ENCODE measurements at regions not wholly inside any gene's neighbourhood (a gene's known extent, or its start where the extent isn't known, plus 50 kb on each side); places are given as distances from the start of the nearest gene placed in this dataset.

DNA sequence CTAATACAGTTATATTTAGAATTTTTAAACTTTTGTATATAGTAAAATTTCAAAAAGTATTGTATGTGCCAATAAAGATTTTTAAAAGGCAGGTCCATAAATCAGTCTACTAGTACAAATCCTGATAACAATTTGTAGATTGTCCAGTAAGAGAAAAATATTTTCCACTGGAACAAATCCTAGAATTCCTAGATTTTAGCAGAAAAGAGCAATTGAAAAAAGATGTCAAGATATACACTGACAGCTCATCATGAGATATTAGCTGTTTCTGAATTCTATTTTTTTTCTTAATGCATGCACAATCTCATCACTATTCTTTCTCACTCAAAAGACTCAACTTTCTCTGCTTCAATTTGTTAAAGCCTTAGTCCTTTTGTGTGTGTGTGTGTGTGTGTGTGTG, 289.2 kb upstream of the MAD2L1 start:
- no peak overlapping the region for H3K4me3 ChIP-seq
- in situ Hi-C loops (cut with MboI; ENCODE audit: low pct_unique_long_range_greater_than_20kb in 2 of 9, low sequenced_read_pairs in 9 of 9, unreplicated experiment in 9 of 9), result no loop called here
- ATAC-seq (replicated peaks in 6 of 8), result no peak
- no peak overlapping the region for H3K27ac ChIP-seq
- H3K4me1 ChIP-seq (replicated peaks in 1 of 2), result peaks cover 6% of the 10 kb centered on the region in 2 donors

DNA sequence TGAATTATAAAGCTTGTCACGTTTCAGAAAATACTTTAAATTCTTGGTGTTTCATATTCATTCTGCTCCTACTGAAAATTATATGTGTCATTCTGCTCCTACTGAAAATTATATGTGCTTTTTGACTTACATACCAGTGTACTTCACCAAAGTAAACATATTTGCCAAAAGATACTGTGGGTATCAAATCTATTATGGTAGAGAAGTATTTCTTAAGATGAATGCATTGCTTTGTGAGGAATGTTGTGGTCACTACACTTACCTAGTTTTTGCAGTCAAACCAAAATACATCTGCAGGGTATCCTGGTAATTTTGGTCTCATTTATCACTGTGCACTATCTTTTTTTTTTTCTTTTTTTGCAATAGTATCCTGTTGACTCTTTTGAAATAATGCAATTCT, 287.7 kb upstream of the MAD2L1 start:
- in situ Hi-C loops (cut with MboI; ENCODE audit: low pct_unique_long_range_greater_than_20kb in 2 of 9, low sequenced_read_pairs in 9 of 9, unreplicated experiment in 9 of 9), result no loop called here
- ATAC-seq (replicated peaks in 6 of 8), result no peak
- H3K4me1 ChIP-seq (replicated peaks in 1 of 2), result peaks cover 6% of the 10 kb centered on the region in 2 donors
- no peak overlapping the region for H3K4me3 ChIP-seq
- WGBS, 10 experiments, result 0 to 88% (median 58%) methylated on average over 1 of the region's 1 CpG; no CpG with 5 or more reads in 2 of the 10 experiments
- no peak overlapping the region for H3K27ac ChIP-seq

DNA sequence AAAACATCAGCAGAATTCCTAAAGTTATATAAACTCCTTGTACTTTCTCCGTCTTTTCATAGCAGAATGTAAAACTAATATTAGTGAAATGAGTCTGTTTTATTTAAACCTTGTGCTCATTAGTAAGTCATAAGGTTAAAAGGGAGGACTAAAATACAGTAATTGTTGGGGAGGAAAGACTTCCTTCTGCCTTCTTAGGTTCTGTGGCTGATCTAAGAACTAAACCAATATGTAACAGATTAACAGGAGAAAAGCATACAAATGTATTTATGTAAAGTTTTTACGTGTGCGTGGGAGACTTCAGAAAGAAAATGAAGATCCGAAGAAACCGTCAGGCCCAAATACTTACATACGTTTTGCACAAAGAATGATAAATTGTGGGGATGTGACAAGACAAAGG, 286.6 kb upstream of the MAD2L1 start:
- in situ Hi-C loops (cut with MboI; ENCODE audit: low pct_unique_long_range_greater_than_20kb in 2 of 9, low sequenced_read_pairs in 9 of 9, unreplicated experiment in 9 of 9), result no loop called here
- 24 to 86% (median 62%) methylated on average over 1 to 6 of the region's 6 CpGs for WGBS, 10 experiments
- no peak overlapping the region for H3K27ac ChIP-seq
- peaks cover 6% of the 10 kb centered on the region in 2 donors for H3K4me1 ChIP-seq (replicated peaks in 1 of 2)
- H3K4me3 ChIP-seq, result no peak overlapping the region
- no peak for ATAC-seq (replicated peaks in 6 of 8)

DNA sequence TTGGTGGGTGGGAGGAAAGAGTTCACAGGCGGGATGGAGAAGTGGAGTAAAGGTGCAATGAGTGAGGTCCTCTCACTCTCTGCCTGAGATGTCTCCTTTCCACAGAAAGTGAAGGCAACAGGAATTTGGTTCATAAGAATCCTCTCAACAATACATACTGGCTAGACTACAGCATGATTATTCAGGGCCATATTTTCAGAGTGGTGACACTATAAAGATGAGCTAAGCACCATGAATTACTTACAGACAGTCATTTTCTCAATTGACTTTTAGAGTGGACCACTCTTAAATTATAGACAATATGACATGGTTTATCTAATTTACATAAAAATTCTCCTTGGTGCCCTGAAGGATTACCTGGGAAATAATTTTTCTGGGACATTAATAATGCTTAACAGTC, 286.1 kb upstream of the MAD2L1 start:
- ATAC-seq (replicated peaks in 6 of 8), result peak in 3 of 8 experiments; percentile 69 to 95 (median 74)
- WGBS, 10 experiments, result 38 to 100% (median 100%) methylated on average over 1 of the region's 1 CpG; no CpG with 5 or more reads in 7 of the 10 experiments
- in situ Hi-C loops (cut with MboI; ENCODE audit: low pct_unique_long_range_greater_than_20kb in 2 of 9, low sequenced_read_pairs in 9 of 9, unreplicated experiment in 9 of 9), result no loop called here
- Histone ChIP-seq H3K4me3 (no peak overlapping the region), H3K4me1 (replicated peaks in 1 of 2) (peaks cover 6% of the 10 kb centered on the region in 2 donors), H3K27ac (no peak overlapping the region)

DNA sequence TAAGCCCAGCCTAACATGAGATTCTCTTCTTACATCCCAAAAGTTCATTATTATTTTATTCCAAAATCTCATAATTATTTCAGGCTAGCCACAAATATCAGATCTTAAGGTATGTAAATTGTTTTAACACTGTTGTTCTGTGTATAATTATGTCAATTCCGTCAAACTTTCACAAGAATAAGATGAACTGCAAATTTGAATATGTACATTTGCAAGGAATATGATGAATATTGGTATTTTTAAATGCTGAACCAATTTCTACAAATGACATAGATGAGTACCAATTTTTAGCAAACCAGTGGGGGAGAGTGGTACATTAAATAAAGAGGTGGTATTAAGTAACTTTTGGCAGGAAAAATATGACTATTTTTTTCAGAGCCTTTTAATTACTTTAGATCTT, 282.3 kb upstream of the MAD2L1 start:
- Histone ChIP-seq H3K4me3 (no peak overlapping the region), H3K4me1 (replicated peaks in 1 of 2) (peaks cover 6% of the 10 kb centered on the region in 2 donors), H3K27ac (no peak overlapping the region)
- in situ Hi-C loops (cut with MboI; ENCODE audit: low pct_unique_long_range_greater_than_20kb in 2 of 9, low sequenced_read_pairs in 9 of 9, unreplicated experiment in 9 of 9), result no loop called here
- 0 to 100% (median 42%) methylated on average over 1 of the region's 1 CpG; no CpG with 5 or more reads in 2 of the 10 experiments for WGBS, 10 experiments
- ATAC-seq (replicated peaks in 6 of 8), result peak in 3 of 8 experiments; percentile 41 to 79 (median 54)

DNA sequence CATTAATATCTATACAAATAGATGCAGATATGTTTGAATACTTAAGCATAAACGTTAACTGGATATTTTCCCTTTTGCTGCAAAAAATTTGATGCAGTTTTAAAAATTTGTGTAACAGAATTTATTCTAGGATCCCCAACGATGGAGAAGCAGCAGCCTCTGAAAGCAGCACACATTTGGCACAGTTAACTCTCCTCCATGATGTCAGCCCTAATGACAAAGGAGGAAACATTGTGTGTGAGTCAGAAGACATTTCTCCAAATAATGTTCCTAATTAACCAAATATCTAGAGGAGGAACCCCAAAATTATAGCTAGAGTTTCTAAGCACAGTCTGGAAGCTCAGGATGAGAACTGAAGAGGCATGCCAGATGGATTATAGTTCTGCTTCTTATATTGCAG, 281.9 kb upstream of the MAD2L1 start:
- 0 to 100% (median 22%) methylated on average over 1 to 2 of the region's 2 CpGs; no CpG with 5 or more reads in 2 of the 10 experiments for WGBS, 10 experiments
- H3K4me3 ChIP-seq, result no peak overlapping the region

DNA sequence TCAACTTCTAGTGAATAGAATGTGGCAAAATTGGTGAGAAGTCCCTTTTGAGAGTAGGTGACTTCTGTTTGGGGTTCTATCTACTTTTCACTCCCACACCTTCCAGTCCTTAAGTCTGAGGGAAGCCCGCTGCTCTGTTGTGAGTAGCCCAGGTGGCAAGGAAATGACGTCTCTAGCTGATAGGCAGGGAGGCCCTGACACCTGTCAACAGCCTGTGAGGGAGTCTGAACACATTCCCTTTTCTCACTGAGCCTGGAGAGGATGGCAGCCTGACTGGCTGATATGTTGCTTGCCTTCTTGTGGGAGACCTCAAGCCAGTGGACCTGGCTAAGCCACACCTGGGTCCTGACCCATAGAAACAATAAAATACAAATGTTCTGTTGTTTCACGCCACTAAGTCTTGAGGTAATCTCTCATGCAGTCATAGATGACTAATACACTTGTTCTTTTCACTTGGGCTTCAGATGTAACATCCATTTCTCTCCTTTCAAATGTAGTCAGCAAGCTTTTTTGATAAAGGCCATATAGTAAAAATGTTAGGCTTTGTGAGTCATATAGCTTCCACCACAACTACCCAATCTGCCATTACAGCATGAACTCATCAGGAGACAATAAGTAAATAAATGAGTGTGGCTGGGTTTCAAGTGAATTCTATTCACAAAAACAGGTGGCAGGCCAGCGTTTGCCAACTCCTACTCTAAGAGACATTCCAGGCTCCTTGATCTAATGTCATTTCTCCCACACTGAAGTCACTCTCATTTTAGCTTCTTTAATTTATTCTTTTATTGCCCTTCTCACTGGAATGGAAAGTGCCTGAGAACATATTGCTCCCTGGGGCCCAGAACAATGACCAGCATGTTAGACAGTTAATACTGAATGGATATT, 265.1 kb upstream of the MAD2L1 start:
- WGBS, 10 experiments, result 0 to 100% (median 36%) methylated on average over 1 to 3 of the region's 4 CpGs; no CpG with 5 or more reads in 2 of the 10 experiments
- in situ Hi-C loops (cut with MboI; ENCODE audit: low pct_unique_long_range_greater_than_20kb in 2 of 9, low sequenced_read_pairs in 9 of 9, unreplicated experiment in 9 of 9), result no loop called here
- Histone ChIP-seq H3K27ac (peak overlapping the region in 1 of 2 donors; percentile 61), H3K4me3 (no peak overlapping the region), H3K4me1 (replicated peaks in 1 of 2) (peaks cover 10 to 15% of the 10 kb centered on the region in 2 donors)
- peak in 5 of 8 experiments; percentile 89 to 91 (median 90) for ATAC-seq (replicated peaks in 6 of 8)

More for the DNA sequence above, 281.9 kb upstream of the MAD2L1 start:
- Histone ChIP-seq H3K27ac (no peak overlapping the region), H3K4me1 (replicated peaks in 1 of 2) (peaks cover 3 to 4% of the 10 kb centered on the region in 2 donors)
- peak in 4 of 8 experiments; percentile 22 to 72 (median 32) for ATAC-seq (replicated peaks in 6 of 8)
- in situ Hi-C loops (cut with MboI; ENCODE audit: low pct_unique_long_range_greater_than_20kb in 2 of 9, low sequenced_read_pairs in 9 of 9, unreplicated experiment in 9 of 9), result no loop called here

DNA sequence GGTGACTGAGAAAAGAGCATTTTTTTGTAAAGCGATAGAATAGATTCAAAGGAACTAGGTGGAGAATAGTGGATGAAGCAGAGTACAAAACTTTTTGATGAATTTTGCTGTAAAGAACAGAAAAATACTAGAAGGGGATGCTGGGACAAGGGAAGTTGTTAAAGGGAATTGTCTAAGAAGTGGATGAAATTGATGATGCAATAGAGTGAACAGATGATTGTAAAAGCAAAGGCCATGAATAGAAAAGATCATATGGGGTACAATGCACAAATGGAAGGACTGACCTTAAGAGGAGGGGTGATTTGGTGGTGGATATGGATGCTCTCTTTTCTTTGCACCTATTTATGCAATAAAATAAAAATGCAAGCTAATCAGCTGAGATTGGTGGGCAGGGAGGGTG, 262.7 kb upstream of the MAD2L1 start:
- in situ Hi-C loops (cut with MboI; ENCODE audit: low pct_unique_long_range_greater_than_20kb in 2 of 9, low sequenced_read_pairs in 9 of 9, unreplicated experiment in 9 of 9), result no loop called here
- 55 to 100% (median 92%) methylated on average over 1 of the region's 1 CpG for WGBS, 10 experiments
- no peak overlapping the region for H3K4me3 ChIP-seq

DNA sequence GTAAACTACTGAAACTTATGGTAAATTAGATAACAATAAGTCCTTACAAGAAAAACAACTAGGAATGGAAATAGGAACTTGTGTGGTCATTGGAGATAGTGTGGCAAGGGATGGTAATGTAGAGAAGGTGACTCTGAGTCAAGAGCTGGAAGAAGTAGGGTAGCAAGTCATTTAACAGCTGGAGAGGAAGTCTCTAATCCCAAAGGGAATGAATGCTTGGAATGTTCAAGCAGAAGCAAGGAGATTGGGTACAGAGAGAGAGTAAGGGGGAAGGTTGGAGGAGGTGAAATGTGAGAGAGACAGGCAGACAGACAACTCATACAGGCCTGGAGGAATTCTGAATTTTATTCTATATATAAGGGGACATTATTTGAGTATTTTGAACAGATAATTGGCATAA, 260.6 kb upstream of the MAD2L1 start:
- H3K27ac ChIP-seq, result no peak overlapping the region
- H3K4me3 ChIP-seq, result no peak overlapping the region
- peaks cover 9 to 11% of the 10 kb centered on the region in 2 donors for H3K4me1 ChIP-seq (replicated peaks in 1 of 2)
- no peak for ATAC-seq (replicated peaks in 6 of 8)
- in situ Hi-C loops (cut with MboI; ENCODE audit: low pct_unique_long_range_greater_than_20kb in 2 of 9, low sequenced_read_pairs in 9 of 9, unreplicated experiment in 9 of 9), result no loop called here

More for the DNA sequence above, 262.7 kb upstream of the MAD2L1 start:
- ATAC-seq (replicated peaks in 6 of 8), result no peak
- Histone ChIP-seq H3K27ac (no peak overlapping the region), H3K4me1 (replicated peaks in 1 of 2) (peaks cover 10 to 15% of the 10 kb centered on the region in 2 donors)

DNA sequence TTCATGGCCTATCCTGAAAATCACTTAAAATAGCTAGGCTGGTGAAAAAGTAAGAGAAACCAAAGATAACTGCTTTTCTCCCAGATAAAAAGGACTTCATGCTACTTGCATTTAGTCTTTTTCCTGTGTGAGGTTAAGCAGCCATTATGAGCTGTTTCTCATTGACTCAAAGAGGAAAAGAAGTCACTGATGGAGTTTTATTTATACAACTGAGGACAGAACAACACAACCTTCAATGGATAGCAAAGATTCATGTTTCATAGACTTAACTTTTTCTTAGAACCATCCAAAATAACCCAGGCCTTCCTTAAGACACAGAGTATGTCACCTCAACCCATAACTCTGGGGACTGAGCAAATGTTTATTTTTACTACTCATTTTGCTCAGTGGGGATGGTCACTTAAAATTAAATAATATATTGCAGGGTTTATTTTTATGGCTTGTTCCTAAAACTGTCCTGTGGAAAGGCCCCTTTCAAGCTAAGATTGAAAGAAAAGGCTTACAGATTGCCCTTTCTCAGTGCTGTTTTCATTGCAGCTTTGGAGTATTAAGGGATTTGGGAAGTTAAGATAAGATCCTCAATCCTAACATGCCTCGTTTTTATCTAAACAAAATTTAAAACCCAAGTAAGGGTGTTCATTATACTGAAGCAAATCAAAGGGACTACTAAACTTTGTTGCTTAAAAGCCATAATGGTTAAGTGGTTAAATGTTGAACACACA, 252.6 kb upstream of the MAD2L1 start:
- in situ Hi-C loops (cut with MboI; ENCODE audit: low pct_unique_long_range_greater_than_20kb in 2 of 9, low sequenced_read_pairs in 9 of 9, unreplicated experiment in 9 of 9), result no loop called here
- ATAC-seq (replicated peaks in 6 of 8), result no peak
- Histone ChIP-seq H3K27ac (no peak overlapping the region), H3K4me3 (no peak overlapping the region), H3K4me1 (replicated peaks in 1 of 2) (peaks cover 8 to 21% of the 10 kb centered on the region in 2 donors)
- 0 to 100% (median 20%) methylated on average over 1 of the region's 1 CpG; no CpG with 5 or more reads in 1 of the 10 experiments for WGBS, 10 experiments

DNA sequence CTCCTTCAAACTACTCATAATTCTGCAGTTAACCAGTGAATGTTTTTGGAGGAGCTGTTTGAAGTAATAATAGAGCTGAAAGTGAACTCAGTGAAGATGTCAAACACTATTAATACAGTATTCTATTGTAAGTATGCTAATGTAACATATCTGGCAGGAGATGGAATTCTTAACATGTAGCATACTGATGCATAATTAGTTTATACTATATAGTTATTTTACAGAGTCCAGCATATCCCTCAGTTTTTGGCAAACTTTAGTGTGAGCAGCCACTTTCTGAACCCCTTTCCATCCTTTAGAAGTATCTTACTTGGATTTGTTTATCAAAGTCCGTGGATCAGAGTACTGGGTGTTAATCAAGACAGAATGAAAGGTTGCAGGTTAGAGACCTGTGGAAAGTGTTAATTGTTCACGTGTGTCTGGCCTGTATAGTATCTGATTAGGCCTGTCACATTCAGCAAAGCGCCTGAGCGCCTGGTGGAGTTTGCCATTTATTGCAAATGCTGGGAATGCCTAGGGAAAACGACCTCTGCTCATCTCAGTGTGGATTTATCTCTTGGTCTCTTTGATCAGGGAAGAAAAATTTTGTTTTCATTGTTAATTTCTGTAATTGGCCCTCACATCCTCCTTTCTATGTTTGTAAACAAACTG, 251.7 kb upstream of the MAD2L1 start:
- H3K4me3 ChIP-seq, result no peak overlapping the region
- H3K4me1 ChIP-seq (replicated peaks in 1 of 2), result peaks cover 8 to 21% of the 10 kb centered on the region in 2 donors
- in situ Hi-C loops (cut with MboI; ENCODE audit: low pct_unique_long_range_greater_than_20kb in 2 of 9, low sequenced_read_pairs in 9 of 9, unreplicated experiment in 9 of 9), result no loop called here
- no peak overlapping the region for H3K27ac ChIP-seq
- 11 to 92% (median 47%) methylated on average over 1 to 5 of the region's 5 CpGs for WGBS, 10 experiments
- ATAC-seq (replicated peaks in 6 of 8), result peak in 5 of 8 experiments; percentile 17 to 47 (median 42)

DNA sequence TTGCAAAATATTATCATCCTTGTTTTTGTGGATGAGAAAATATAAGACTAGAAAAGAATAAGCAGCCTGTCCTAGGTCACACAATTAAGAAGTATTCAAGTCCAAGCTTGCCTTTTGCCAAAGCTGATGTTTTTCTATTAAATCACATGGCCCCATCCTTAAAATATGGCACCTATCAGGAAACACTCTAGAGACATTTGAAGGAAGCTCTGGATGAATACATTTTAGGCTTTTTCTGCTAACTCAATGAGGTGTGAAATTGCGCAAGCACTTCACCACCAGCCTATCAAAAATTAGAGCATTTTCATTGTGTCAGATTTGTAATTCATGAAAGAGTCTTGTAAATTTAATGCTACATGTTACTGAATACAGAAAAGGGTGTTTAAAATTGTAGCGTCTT, 251.1 kb upstream of the MAD2L1 start:
- in situ Hi-C loops (cut with MboI; ENCODE audit: low pct_unique_long_range_greater_than_20kb in 2 of 9, low sequenced_read_pairs in 9 of 9, unreplicated experiment in 9 of 9), result no loop called here
- WGBS, 10 experiments, result 28 to 91% (median 63%) methylated on average over 1 to 2 of the region's 2 CpGs; no CpG with 5 or more reads in 1 of the 10 experiments
- no peak overlapping the region for H3K27ac ChIP-seq
- H3K4me3 ChIP-seq, result no peak overlapping the region
- peak in 4 of 8 experiments; percentile 27 to 43 (median 32) for ATAC-seq (replicated peaks in 6 of 8)
- H3K4me1 ChIP-seq (replicated peaks in 1 of 2), result peaks cover 8 to 21% of the 10 kb centered on the region in 2 donors

DNA sequence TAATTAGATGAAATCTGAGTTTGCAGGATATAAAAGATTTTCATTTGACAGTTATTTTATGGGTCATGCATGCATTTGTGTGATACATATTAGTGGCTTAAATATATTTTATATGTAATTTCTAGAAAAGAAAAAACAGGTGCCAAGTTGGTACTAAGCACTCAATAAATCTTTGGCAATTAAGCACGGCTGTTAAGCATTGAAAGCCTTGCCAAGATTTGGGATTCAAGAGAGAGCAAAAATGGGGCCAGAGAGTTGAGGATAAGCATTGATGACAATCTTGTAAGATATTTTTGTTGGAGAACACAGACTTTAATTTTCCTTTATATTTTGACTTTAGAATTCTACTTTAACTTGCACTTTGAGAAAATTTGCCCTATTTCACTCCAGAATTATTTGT, 249.8 kb upstream of the MAD2L1 start:
- WGBS, 10 experiments, result 0 to 89% (median 42%) methylated on average over 1 of the region's 1 CpG; no CpG with 5 or more reads in 2 of the 10 experiments
- in situ Hi-C loops (cut with MboI; ENCODE audit: low pct_unique_long_range_greater_than_20kb in 2 of 9, low sequenced_read_pairs in 9 of 9, unreplicated experiment in 9 of 9), result no loop called here
- peaks cover 8 to 21% of the 10 kb centered on the region in 2 donors for H3K4me1 ChIP-seq (replicated peaks in 1 of 2)
- no peak overlapping the region for H3K27ac ChIP-seq
- no peak for ATAC-seq (replicated peaks in 6 of 8)
- no peak overlapping the region for H3K4me3 ChIP-seq
